Gastroesophageal sphincter (tissue), 3 donors: ENCODE measurements at regions not wholly inside any gene's neighbourhood (a gene's known extent, or its start where the extent isn't known, plus 50 kb on each side); places are given as distances from the start of the nearest gene placed in this dataset.

Experiments used
- POLR2A ChIP-seq, 2 donors: fragments of 450-650 bp; IDR thresholded peaks; one replicate each; pipeline ENCODE4 v1.6.1; 2017; ENCODE audit warnings: antibody characterized with exemption in 2 of 2, mild to moderate bottlenecking in 2 of 2, moderate library complexity in 1 of 2
- TF ChIP-seq, protein P1 (sequence below), 4 experiments: fragments of 200-600 bp in 2 of 4; fragments of 450-650 bp in 2 of 4; sonication (generic) in 1 of 4; IDR thresholded peaks; one replicate each; pipeline ENCODE4 v1.5.1; 2017 to 2019; ENCODE audit warnings: antibody characterized with exemption in 4 of 4, mild to moderate bottlenecking in 2 of 4, moderate library complexity in 2 of 4

DNA sequence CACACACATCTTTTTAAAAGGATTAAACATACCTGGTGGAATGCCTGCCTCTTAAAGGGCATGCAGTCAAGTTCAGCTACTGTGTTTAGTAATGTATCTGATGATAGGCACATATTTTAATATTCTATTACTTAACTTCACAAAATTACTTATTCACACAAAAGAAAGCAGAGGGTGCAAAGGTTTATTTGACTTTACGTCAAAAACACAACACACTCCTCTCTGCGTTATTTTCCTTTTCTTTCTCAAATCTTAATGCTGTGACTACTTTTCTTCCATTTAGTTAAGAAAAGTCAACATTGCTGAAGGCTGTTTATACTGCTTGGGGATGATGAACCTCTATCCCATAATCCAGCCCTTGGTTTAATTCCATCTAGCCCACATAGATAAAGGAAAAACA is 127.9 kb upstream of the ST6GAL2 start:
- no peak for TF ChIP-seq POLR2A (IDR thresholded peaks at IDR 0.05)
- TF ChIP-seq, protein P1, sequence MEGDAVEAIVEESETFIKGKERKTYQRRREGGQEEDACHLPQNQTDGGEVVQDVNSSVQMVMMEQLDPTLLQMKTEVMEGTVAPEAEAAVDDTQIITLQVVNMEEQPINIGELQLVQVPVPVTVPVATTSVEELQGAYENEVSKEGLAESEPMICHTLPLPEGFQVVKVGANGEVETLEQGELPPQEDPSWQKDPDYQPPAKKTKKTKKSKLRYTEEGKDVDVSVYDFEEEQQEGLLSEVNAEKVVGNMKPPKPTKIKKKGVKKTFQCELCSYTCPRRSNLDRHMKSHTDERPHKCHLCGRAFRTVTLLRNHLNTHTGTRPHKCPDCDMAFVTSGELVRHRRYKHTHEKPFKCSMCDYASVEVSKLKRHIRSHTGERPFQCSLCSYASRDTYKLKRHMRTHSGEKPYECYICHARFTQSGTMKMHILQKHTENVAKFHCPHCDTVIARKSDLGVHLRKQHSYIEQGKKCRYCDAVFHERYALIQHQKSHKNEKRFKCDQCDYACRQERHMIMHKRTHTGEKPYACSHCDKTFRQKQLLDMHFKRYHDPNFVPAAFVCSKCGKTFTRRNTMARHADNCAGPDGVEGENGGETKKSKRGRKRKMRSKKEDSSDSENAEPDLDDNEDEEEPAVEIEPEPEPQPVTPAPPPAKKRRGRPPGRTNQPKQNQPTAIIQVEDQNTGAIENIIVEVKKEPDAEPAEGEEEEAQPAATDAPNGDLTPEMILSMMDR (IDR thresholded peaks at IDR 0.05): no peak
